ENCODE measurements at regions not wholly inside any gene's neighbourhood (a gene's known extent, or its start where the extent isn't known, plus 50 kb on each side); places are given as distances from the start of the nearest gene placed in this dataset.

- Histone ChIP-seq H3K9me3 (ENCODE audit: control insufficient read depth in 4 of 4, low read length in 3 of 4) (peaks cover 0 to 2% (median 0%) of the 10 kb centered on the region in 4 donors), H3K4me3 (ENCODE audit: low read depth in 1 of 3, low read length in 3 of 3) (no peak overlapping the region), H3K9ac (ENCODE audit: low read depth in 1 of 2, low read length in 2 of 2) (no peak overlapping the region), H3K27ac (ENCODE audit: low read depth in 1 of 2, low read length in 2 of 2) (no peak overlapping the region), H3K27me3 (ENCODE audit: control insufficient read depth in 4 of 4, insufficient read depth in 4 of 4, low read length in 3 of 4) (no peaks in the 10 kb centered on the region), H3K36me3 (ENCODE audit: control insufficient read depth in 4 of 4, insufficient read depth in 3 of 4, low read depth in 1 of 4, low read length in 3 of 4) (no peaks in the 10 kb centered on the region), H3K4me1 (ENCODE audit: control insufficient read depth in 4 of 4, insufficient read depth in 4 of 4, low read length in 3 of 4) (no peaks in the 10 kb centered on the region)
- TF ChIP-seq TAF1 (conservative IDR thresholded peaks at IDR 0.05) = no peak
- no peak for TF ChIP-seq ZBTB33 (IDR thresholded peaks at IDR 0.05)
- TF ChIP-seq ATF3 (IDR thresholded peaks at IDR 0.05) = no peak
- TF ChIP-seq HNF4A (conservative IDR thresholded peaks at IDR 0.05) = no peak
- TF ChIP-seq MAX (IDR thresholded peaks at IDR 0.05) = no peak
- no peak for TF ChIP-seq EGR1 (IDR thresholded peaks at IDR 0.05; ENCODE audit: low read depth in 2 of 2)
- TF ChIP-seq REST (IDR thresholded peaks at IDR 0.05) = no peak
- TF ChIP-seq GABPA (IDR thresholded peaks at IDR 0.05 in 1 of 2, conservative IDR thresholded peaks at IDR 0.05 in 1 of 2) = no peak
- TF ChIP-seq RAD21 (IDR thresholded peaks at IDR 0.05) = no peak
- WGBS = 73% methylated on average over 7 of the region's 7 CpGs
- no peak for DNase-seq (ENCODE audit: low spot score)
These were observed 125.6 kb downstream of the KCNJ18 start for GRCh38 chr17:21817791-21818364.

- H3K9ac ChIP-seq (ENCODE audit: low read depth in 1 of 2, low read length in 2 of 2) = no peak overlapping the region
- H3K9me3 ChIP-seq (ENCODE audit: control insufficient read depth in 4 of 4, low read length in 3 of 4) = no peaks in the 10 kb centered on the region
- H3K4me3 ChIP-seq (ENCODE audit: low read depth in 1 of 3, low read length in 3 of 3) = no peak overlapping the region
- TF ChIP-seq HNF4A (conservative IDR thresholded peaks at IDR 0.05) = no peak
- no peaks in the 10 kb centered on the region for H3K36me3 ChIP-seq (ENCODE audit: control insufficient read depth in 4 of 4, insufficient read depth in 3 of 4, low read depth in 1 of 4, low read length in 3 of 4)
- peaks cover 0 to 6% (median 0%) of the 10 kb centered on the region in 4 donors for H3K27me3 ChIP-seq (ENCODE audit: control insufficient read depth in 4 of 4, insufficient read depth in 4 of 4, low read length in 3 of 4)
- no peak overlapping the region for H3K27ac ChIP-seq (ENCODE audit: low read depth in 1 of 2, low read length in 2 of 2)
- H3K4me1 ChIP-seq (ENCODE audit: control insufficient read depth in 4 of 4, insufficient read depth in 4 of 4, low read length in 3 of 4) = no peaks in the 10 kb centered on the region
- WGBS = 51% methylated on average over 1 of the region's 1 CpG
- DNase-seq (ENCODE audit: low spot score) = no peak
These were observed 130.8 kb downstream of the KCNJ18 start for GRCh38 chr17:21823090-21823489.

GRCh38 chr17:21823643-21824042 is 131.3 kb downstream of the KCNJ18 start:
- H3K36me3 ChIP-seq (ENCODE audit: control insufficient read depth in 4 of 4, insufficient read depth in 3 of 4, low read depth in 1 of 4, low read length in 3 of 4) = no peaks in the 10 kb centered on the region
- H3K4me3 ChIP-seq (ENCODE audit: low read depth in 1 of 3, low read length in 3 of 3) = no peak overlapping the region
- no peaks in the 10 kb centered on the region for H3K9me3 ChIP-seq (ENCODE audit: control insufficient read depth in 4 of 4, low read length in 3 of 4)
- 71% methylated on average over 4 of the region's 4 CpGs for WGBS
- no peak for DNase-seq (ENCODE audit: low spot score)
- H3K4me1 ChIP-seq (ENCODE audit: control insufficient read depth in 4 of 4, insufficient read depth in 4 of 4, low read length in 3 of 4) = no peaks in the 10 kb centered on the region
- no peak overlapping the region for H3K27ac ChIP-seq (ENCODE audit: low read depth in 1 of 2, low read length in 2 of 2)
- H3K27me3 ChIP-seq (ENCODE audit: control insufficient read depth in 4 of 4, insufficient read depth in 4 of 4, low read length in 3 of 4) = peaks cover 0 to 6% (median 0%) of the 10 kb centered on the region in 4 donors
- TF ChIP-seq RXRA (IDR thresholded peaks at IDR 0.05) (no peak), REST (IDR thresholded peaks at IDR 0.05) (no peak), HNF4A (conservative IDR thresholded peaks at IDR 0.05) (no peak), HNF4G (IDR thresholded peaks at IDR 0.05) (no peak), CTCF (IDR thresholded peaks at IDR 0.05; ENCODE audit: low read depth, low read length, missing input control) (no peak), FOXA2 (IDR thresholded peaks at IDR 0.05) (no peak)
- no peak overlapping the region for H3K9ac ChIP-seq (ENCODE audit: low read depth in 1 of 2, low read length in 2 of 2)

All from liver (tissue), 8 donors.